OCI-LY3 (cell line): ENCODE measurements at regions not wholly inside any gene's neighbourhood (a gene's known extent, or its start where the extent isn't known, plus 50 kb on each side); places are given as distances from the start of the nearest gene placed in this dataset.

Experiments
- CTCF ChIP-seq: fragments of 200-600, 300-600 bp; sonication (generic); IDR thresholded peaks from 2 replicates; pipeline ENCODE4 v1.5.1; 2014; ENCODE audit warnings: antibody characterized with exemption, low read length, low read depth
- EZH2phosphoT487 ChIP-seq: fragments of 200-600 bp; shearing (Covaris generic); IDR thresholded peaks from 2 replicates; pipeline ENCODE4 v1.6.1; 2018; ENCODE audit warnings: antibody characterized with exemption, mixed run types, low read depth

- TF ChIP-seq CTCF, result no peak
- no peak for TF ChIP-seq EZH2phosphoT487
Observed at GRCh38 chr6:37559501-37559900, 59.8 kb upstream of the CCDC167 start.
